Suppressor macrophage (primary cell): ENCODE measurements at regions not wholly inside any gene's neighbourhood (a gene's known extent, or its start where the extent isn't known, plus 50 kb on each side); places are given as distances from the start of the nearest gene placed in this dataset.

Experiments
- DNase-seq, 4 experiments: peaks; one replicate each; pipeline ENCODE4 v3.0.0-alpha.2; 2020 to 2022

GRCh38 chr2:41867553-41867952 lies 180.3 kb upstream of the PKDCC start:
- no peak for DNase-seq

GRCh38 chr2:41869542-41870264 lies 178.1 kb upstream of the PKDCC start:
- DNase-seq: peak; percentile 63 to 87 (median 76)

- no peak for DNase-seq
These were observed 177.6 kb upstream of the PKDCC start for GRCh38 chr2:41870265-41870585.

GRCh38 chr2:41871080-41871479 lies 176.7 kb upstream of the PKDCC start:
- no peak for DNase-seq

GRCh38 chr2:41872646-41873045 lies 175.2 kb upstream of the PKDCC start:
- no peak for DNase-seq

GRCh38 chr2:41873102-41874031 lies 174.5 kb upstream of the PKDCC start:
- no peak for DNase-seq

- no peak for DNase-seq
These were observed 170.6 kb upstream of the PKDCC start for GRCh38 chr2:41877114-41877678.

- no peak for DNase-seq
These were observed 169.8 kb upstream of the PKDCC start for GRCh38 chr2:41878056-41878455.

GRCh38 chr2:41878716-41879234 lies 169.0 kb upstream of the PKDCC start:
- no peak for DNase-seq

GRCh38 chr2:41879235-41879916 lies 168.4 kb upstream of the PKDCC start:
- DNase-seq: no peak

GRCh38 chr2:41880561-41881243 lies 167.1 kb upstream of the PKDCC start:
- DNase-seq: no peak

GRCh38 chr2:41881249-41881648 lies 166.6 kb upstream of the PKDCC start:
- DNase-seq: no peak

- no peak for DNase-seq
These were observed 163.1 kb upstream of the PKDCC start for GRCh38 chr2:41884718-41885117.

- DNase-seq: no peak
These were observed 161.6 kb upstream of the PKDCC start for GRCh38 chr2:41886145-41886664.

- DNase-seq: no peak
These were observed 161.1 kb upstream of the PKDCC start for GRCh38 chr2:41886757-41887156.

GRCh38 chr2:41890341-41890740 lies 157.5 kb upstream of the PKDCC start:
- DNase-seq: no peak

- DNase-seq: no peak
These were observed 155.3 kb upstream of the PKDCC start for GRCh38 chr2:41892476-41892875.

- no peak for DNase-seq
These were observed 153.1 kb upstream of the PKDCC start for GRCh38 chr2:41894563-41895333.

GRCh38 chr2:41895334-41895664 lies 152.5 kb upstream of the PKDCC start:
- no peak for DNase-seq

GRCh38 chr2:41896186-41896846 lies 151.5 kb upstream of the PKDCC start:
- DNase-seq: no peak

- DNase-seq: no peak
These were observed 148.6 kb upstream of the PKDCC start for GRCh38 chr2:41899189-41899588.
